ENCODE measurements at regions not wholly inside any gene's neighbourhood (a gene's known extent, or its start where the extent isn't known, plus 50 kb on each side); places are given as distances from the start of the nearest gene placed in this dataset.

- TF ChIP-seq, protein P1, sequence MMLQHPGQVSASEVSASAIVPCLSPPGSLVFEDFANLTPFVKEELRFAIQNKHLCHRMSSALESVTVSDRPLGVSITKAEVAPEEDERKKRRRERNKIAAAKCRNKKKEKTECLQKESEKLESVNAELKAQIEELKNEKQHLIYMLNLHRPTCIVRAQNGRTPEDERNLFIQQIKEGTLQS (IDR thresholded peaks at IDR 0.05), result no peak
- TF ChIP-seq, protein P2, sequence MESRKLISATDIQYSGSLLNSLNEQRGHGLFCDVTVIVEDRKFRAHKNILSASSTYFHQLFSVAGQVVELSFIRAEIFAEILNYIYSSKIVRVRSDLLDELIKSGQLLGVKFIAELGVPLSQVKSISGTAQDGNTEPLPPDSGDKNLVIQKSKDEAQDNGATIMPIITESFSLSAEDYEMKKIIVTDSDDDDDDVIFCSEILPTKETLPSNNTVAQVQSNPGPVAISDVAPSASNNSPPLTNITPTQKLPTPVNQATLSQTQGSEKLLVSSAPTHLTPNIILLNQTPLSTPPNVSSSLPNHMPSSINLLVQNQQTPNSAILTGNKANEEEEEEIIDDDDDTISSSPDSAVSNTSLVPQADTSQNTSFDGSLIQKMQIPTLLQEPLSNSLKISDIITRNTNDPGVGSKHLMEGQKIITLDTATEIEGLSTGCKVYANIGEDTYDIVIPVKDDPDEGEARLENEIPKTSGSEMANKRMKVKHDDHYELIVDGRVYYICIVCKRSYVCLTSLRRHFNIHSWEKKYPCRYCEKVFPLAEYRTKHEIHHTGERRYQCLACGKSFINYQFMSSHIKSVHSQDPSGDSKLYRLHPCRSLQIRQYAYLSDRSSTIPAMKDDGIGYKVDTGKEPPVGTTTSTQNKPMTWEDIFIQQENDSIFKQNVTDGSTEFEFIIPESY (IDR thresholded peaks at IDR 0.05; ENCODE audit: extremely low read depth, insufficient replicate concordance, low read length), result no peak
Observed at GRCh38 chr4:179071131-179071530, 1628.9 kb upstream of the AGA start (continued).

DNA sequence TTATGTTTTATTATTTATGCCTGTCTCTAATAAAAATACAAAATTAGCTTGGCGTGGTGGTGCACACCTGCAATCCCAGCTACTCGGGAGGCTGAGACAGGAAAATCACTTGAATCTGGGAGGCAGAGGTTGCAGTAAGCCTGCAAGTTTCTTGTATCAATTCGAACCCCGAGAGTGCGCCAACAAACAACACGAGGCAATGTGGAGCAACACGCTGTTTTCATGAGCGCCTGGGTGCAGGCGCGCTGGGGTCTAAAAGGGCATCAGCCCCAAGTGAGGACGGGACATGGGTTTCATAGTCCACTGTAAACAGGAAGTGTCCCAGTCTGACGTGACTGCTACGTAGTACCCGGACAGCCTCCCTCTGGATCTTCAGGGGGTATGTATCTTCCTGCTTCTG is 1634.6 kb upstream of the AGA start:
- no peak for DNase-seq (ENCODE audit: low read depth, low spot score)
- Histone ChIP-seq H3K9me2 (ENCODE audit: insufficient read depth) (no peaks in the 10 kb centered on the region), H2AFZ (ENCODE audit: low read depth, low read length, poor library complexity, severe bottlenecking) (no peak overlapping the region), H3K4me3 (replicated peaks in 1 of 2; ENCODE audit: low read depth in 1 of 2, low read length in 2 of 2) (no peak overlapping the region), H3K79me2 (ENCODE audit: insufficient read depth, low read length) (no peaks in the 10 kb centered on the region), H3K9me3 (ENCODE audit: control insufficient read depth in 1 of 2, insufficient read depth in 1 of 2, low read depth in 1 of 2, low read length in 2 of 2) (no peaks in the 10 kb centered on the region), H3K4me2 (ENCODE audit: low read length) (no peak overlapping the region), H3K36me3 (ENCODE audit: control insufficient read depth in 1 of 2, insufficient read depth in 2 of 2, low read length in 2 of 2) (no peaks in the 10 kb centered on the region), H4K20me1 (ENCODE audit: insufficient read depth) (no peaks in the 10 kb centered on the region), H3K27ac (ENCODE audit: low read depth, low read length) (no peak overlapping the region), H3K9ac (ENCODE audit: low read length) (no peak overlapping the region), H3K4me1 (ENCODE audit: control insufficient read depth in 1 of 2, insufficient read depth in 2 of 2, low read length in 2 of 2) (no peaks in the 10 kb centered on the region), H3K27me3 (ENCODE audit: insufficient read depth, low read length) (no peaks in the 10 kb centered on the region)
- RAD21 ChIA-PET (ENCODE audit: low non-redundant PET in 1 of 2, low total read pairs in 2 of 2, uncharacterized antibody in 2 of 2, unreplicated experiment in 2 of 2), result no interaction called here
- BruUV-seq (replicated peaks), result no TSS peak
- POLR2A ChIA-PET, result no interaction called here
- TF ChIP-seq TCF7L2 (IDR thresholded peaks at IDR 0.05; ENCODE audit: borderline replicate concordance, extremely low read depth, insufficient read depth, insufficient read length) (no peak), EZH2phosphoT487 (IDR thresholded peaks at IDR 0.05; ENCODE audit: borderline replicate concordance) (no peak), EZH2 (IDR thresholded peaks at IDR 0.05) (no peak), POLR2A (IDR thresholded peaks at IDR 0.05; ENCODE audit: borderline replicate concordance, extremely low read depth, insufficient read depth, insufficient read length) (no peak), EGR1 (IDR thresholded peaks at IDR 0.05; ENCODE audit: low read depth) (no peak), CEBPB (IDR thresholded peaks at IDR 0.05; ENCODE audit: low read depth) (no peak)
- TF ChIP-seq, protein P2 (IDR thresholded peaks at IDR 0.05; ENCODE audit: extremely low read depth, insufficient replicate concordance, low read length), result no peak
- CTCF ChIA-PET, result no interaction called here
- ATAC-seq, result no peak
- intact Hi-C loops (cut with micrococcal nuclease), result no loop called here

All from HCT116 (cell line).